ENCODE measurements at regions not wholly inside any gene's neighbourhood (a gene's known extent, or its start where the extent isn't known, plus 50 kb on each side); places are given as distances from the start of the nearest gene placed in this dataset.

GRCh38 chr4:82034878-82035277 is 338.9 kb downstream of the HNRNPD start:
- Histone ChIP-seq H3K4ac (replicated peaks; ENCODE audit: insufficient read length, low read depth, low read length) (no peak overlapping the region), H3K18ac (ENCODE audit: extremely low read depth, low read length) (no peak overlapping the region), H2BK15ac (ENCODE audit: low read length) (no peak overlapping the region), H4K5ac (ENCODE audit: insufficient read length, low read depth, low read length) (no peak overlapping the region), H4K20me1 (replicated peaks in 1 of 2; ENCODE audit: control insufficient read depth in 1 of 2, insufficient read depth in 2 of 2, low read length in 2 of 2) (no peaks in the 10 kb centered on the region), H3K79me1 (ENCODE audit: low read depth, low read length) (no peaks in the 10 kb centered on the region), H3K79me2 (ENCODE audit: control insufficient read depth in 1 of 2, insufficient read depth in 2 of 2, low read length in 2 of 2) (no peaks in the 10 kb centered on the region; a peak in 1 of 4 replicates), H4K91ac (replicated peaks; ENCODE audit: insufficient read length, low read length) (no peak overlapping the region), H3K4me3 (ENCODE audit: extremely low read depth in 1 of 4, insufficient read depth in 2 of 4, low read depth in 3 of 4, low read length in 4 of 4) (no peak overlapping the region), H3K4me1 (replicated peaks in 1 of 4; ENCODE audit: control insufficient read depth in 3 of 4, insufficient read depth in 4 of 4, low read length in 3 of 4) (no peaks in the 10 kb centered on the region; a peak in 3 of 7 replicates), H3K36me3 (ENCODE audit: control insufficient read depth in 2 of 4, insufficient read depth in 4 of 4, low read length in 3 of 4) (no peaks in the 10 kb centered on the region), H3K9me3 (ENCODE audit: insufficient read depth in 2 of 2, low read depth in 1 of 2, low read length in 1 of 2) (no peaks in the 10 kb centered on the region), H3K56ac (replicated peaks; ENCODE audit: insufficient read length, low read depth, low read length) (no peak overlapping the region), H2AFZ (ENCODE audit: low read length) (no peak overlapping the region), H4K8ac (ENCODE audit: extremely low read depth, insufficient read depth, low read length) (no peak overlapping the region), H3K14ac (ENCODE audit: insufficient read length) (no peak overlapping the region), H3K27me3 (replicated peaks in 1 of 4; ENCODE audit: control insufficient read depth in 3 of 4, extremely low read depth in 1 of 4, insufficient read depth in 3 of 4, low read length in 3 of 4) (no peaks in the 10 kb centered on the region), H2BK120ac (replicated peaks; ENCODE audit: low read depth, low read length) (no peak overlapping the region), H3K23me2 (ENCODE audit: low read depth, low read length) (no peaks in the 10 kb centered on the region), H2BK5ac (ENCODE audit: low read depth, low read length) (no peak overlapping the region), H3K27ac (ENCODE audit: low read depth, low read length) (no peak overlapping the region), H2AK5ac (ENCODE audit: low read depth, low read length) (no peak overlapping the region), H3K4me2 (ENCODE audit: insufficient read depth in 1 of 2, low read depth in 2 of 2, low read length in 2 of 2) (no peak overlapping the region), H3K23ac (ENCODE audit: insufficient read length) (no peak overlapping the region), H3K9ac (replicated peaks in 1 of 4; ENCODE audit: extremely low read depth in 1 of 4, low read depth in 3 of 4, low read length in 3 of 4) (no peak overlapping the region), H2BK12ac (ENCODE audit: low read depth, low read length) (no peak overlapping the region), H2BK20ac (ENCODE audit: low read length) (no peak overlapping the region)
- CTCF ChIA-PET (ENCODE audit: partially characterized antibody), result interaction anchor here (1.3 kb wide), 1 partner anchor 121 kb away, joined by 3 read pairs; no protein-coding TSS in a partner anchor
- TF ChIP-seq CBX5 (IDR thresholded peaks at IDR 0.05; ENCODE audit: low read depth, low read length) (no peak), SP2 (IDR thresholded peaks at IDR 0.05; ENCODE audit: low read length) (no peak), KDM1A (IDR thresholded peaks at IDR 0.05; ENCODE audit: borderline replicate concordance, low read length) (no peak), CREB1 (IDR thresholded peaks at IDR 0.05) (no peak), BACH1 (IDR thresholded peaks at IDR 0.05; ENCODE audit: low read length) (no peak), YY1 (IDR thresholded peaks at IDR 0.05; ENCODE audit: low read depth, low read length) (no peak), RAD21 (IDR thresholded peaks at IDR 0.05 in 1 of 2, conservative IDR thresholded peaks at IDR 0.05 in 1 of 2; ENCODE audit: low read depth in 2 of 2, low read length in 2 of 2) (no peak), CBX8 (IDR thresholded peaks at IDR 0.05; ENCODE audit: borderline replicate concordance, low read depth, low read length) (no peak), SIX5 (IDR thresholded peaks at IDR 0.05; ENCODE audit: low read depth, low read length) (no peak), CEBPB (IDR thresholded peaks at IDR 0.05; ENCODE audit: low read depth, low read length) (no peak), RBBP5 (IDR thresholded peaks at IDR 0.05; ENCODE audit: borderline replicate concordance, low read depth, low read length) (no peak)
- POLR2A ChIA-PET (ENCODE audit: partially characterized antibody), result no interaction called here
- DNase-seq (ENCODE audit: low read depth in 1 of 2, low spot score in 2 of 2), result no peak
- no peak for FAIRE-seq
- WGBS, 2 experiments (ENCODE audit: extremely low coverage in 1 of 2, insufficient coverage in 1 of 2, insufficient read length in 1 of 2, insufficient replicate concordance in 2 of 2, low coverage in 1 of 2, low lambda C conversion rate in 2 of 2, missing lambda C conversion rate in 1 of 2), result 90% methylated on average over 2 of the region's 2 CpGs; no CpG with 5 or more reads in 1 of the 2 experiments

Data from H1 (cell line).